ENCODE measurements at regions not wholly inside any gene's neighbourhood (a gene's known extent, or its start where the extent isn't known, plus 50 kb on each side); places are given as distances from the start of the nearest gene placed in this dataset.
"Not testable (repeated sequence)": the region's sequence is repeated elsewhere in the genome, so short reads cannot be mapped to it uniquely, and the experiment has no call there.

DNA sequence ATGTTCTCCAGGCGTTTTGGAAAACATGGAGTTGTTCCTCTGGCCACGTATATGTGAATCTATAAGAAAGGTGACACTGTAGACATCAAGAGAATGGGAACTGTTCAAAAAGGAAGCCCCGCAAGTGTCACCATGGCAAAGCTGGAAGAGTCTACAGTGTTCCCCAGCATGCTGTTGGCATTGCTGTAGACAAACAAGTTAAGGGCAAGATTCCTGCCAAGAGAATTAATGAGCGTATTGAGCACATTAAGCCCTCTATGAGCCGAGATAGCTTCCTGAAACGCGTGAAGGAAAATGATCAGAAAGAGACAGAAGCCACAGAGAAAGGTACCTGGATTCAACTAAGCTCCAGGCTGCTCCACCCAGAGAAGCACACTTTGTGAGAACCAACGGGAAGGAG lies 92.5 kb upstream of the EIF5 start:
- no peak overlapping the region for H2AFZ ChIP-seq (ENCODE audit: low read length)
- H3K4me3 ChIP-seq (ENCODE audit: low read length, poor library complexity, severe bottlenecking), result no peak overlapping the region
- H3K4me2 ChIP-seq (ENCODE audit: low read depth, low read length, poor library complexity, severe bottlenecking), result no peak overlapping the region
- TF ChIP-seq EZH2phosphoT487 (IDR thresholded peaks at IDR 0.05; ENCODE audit: borderline replicate concordance), result no peak
- TF ChIP-seq, protein P1, sequence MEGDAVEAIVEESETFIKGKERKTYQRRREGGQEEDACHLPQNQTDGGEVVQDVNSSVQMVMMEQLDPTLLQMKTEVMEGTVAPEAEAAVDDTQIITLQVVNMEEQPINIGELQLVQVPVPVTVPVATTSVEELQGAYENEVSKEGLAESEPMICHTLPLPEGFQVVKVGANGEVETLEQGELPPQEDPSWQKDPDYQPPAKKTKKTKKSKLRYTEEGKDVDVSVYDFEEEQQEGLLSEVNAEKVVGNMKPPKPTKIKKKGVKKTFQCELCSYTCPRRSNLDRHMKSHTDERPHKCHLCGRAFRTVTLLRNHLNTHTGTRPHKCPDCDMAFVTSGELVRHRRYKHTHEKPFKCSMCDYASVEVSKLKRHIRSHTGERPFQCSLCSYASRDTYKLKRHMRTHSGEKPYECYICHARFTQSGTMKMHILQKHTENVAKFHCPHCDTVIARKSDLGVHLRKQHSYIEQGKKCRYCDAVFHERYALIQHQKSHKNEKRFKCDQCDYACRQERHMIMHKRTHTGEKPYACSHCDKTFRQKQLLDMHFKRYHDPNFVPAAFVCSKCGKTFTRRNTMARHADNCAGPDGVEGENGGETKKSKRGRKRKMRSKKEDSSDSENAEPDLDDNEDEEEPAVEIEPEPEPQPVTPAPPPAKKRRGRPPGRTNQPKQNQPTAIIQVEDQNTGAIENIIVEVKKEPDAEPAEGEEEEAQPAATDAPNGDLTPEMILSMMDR (conservative IDR thresholded peaks at IDR 0.05; ENCODE audit: low read length), result no peak
- H3F3A ChIP-seq (ENCODE audit: low read depth), result no peaks in the 10 kb centered on the region
- H3K9me3 ChIP-seq (ENCODE audit: insufficient read depth, low read depth, low read length), result peaks cover 7% of the 10 kb centered on the region; the same call in 1 of the 2 replicates
- H3K4me1 ChIP-seq (ENCODE audit: insufficient read depth, low read length, poor library complexity, severe bottlenecking), result no peaks in the 10 kb centered on the region
- H3K9me2 ChIP-seq (replicated peaks; ENCODE audit: low read depth, low read length), result no peaks in the 10 kb centered on the region
- H3K9ac ChIP-seq (ENCODE audit: low read depth, low read length, poor library complexity, severe bottlenecking), result no peak overlapping the region
- H3K79me2 ChIP-seq (ENCODE audit: insufficient read depth, low read length), result no peaks in the 10 kb centered on the region
- no peaks in the 10 kb centered on the region for H3K27me3 ChIP-seq (ENCODE audit: insufficient read depth, low read length, poor library complexity, severe bottlenecking)
- no peaks in the 10 kb centered on the region for H4K20me1 ChIP-seq (ENCODE audit: insufficient read depth, low read length, poor library complexity, severe bottlenecking)
- H3K36me3 ChIP-seq (ENCODE audit: insufficient read depth, low read length), result no peaks in the 10 kb centered on the region

DNA sequence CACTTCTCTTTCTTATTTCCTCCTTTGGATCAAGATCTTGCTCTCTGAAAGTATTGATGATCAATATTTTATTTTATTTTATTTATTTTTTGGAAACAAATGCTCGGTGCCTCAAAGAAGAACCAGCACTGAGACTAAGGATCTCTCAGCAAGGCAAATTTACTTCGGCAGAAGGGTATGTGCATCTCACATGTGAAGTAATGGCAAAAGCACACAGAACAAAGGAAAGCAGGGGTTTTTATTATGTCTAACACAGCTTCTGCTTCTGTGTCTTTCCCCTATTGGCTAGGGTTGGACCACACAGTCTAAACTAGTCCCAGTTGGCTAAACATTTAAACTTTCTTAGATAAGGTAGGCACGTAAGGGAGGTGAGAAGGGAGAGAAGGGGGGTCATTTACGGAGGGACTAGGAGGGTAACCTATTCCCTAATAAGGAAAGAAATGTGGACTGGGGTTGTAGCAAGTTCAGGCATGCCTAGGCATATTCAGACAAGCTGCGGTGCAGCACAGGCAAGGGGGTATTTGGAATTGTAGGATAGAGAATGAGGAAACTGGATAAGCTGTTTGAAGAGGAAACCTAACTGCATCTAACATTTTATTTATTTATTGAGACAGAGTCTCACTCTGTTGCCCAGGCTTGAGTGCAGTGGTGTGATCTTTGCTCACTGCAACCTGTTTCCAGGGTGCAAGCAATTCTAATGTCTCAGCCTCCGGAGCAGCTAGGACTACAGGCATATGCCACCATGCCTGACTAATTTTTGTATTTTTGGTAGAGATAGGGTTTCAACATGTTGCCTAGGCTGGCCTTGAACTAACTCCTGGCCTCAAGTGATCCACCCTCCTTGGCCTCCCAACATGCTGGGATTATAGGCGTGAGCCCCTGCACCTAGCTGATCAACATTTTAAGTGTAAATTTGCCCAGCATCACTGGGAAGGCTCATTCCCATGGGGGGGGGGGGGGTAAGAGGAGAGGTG lies 90.0 kb upstream of the EIF5 start:
- no peak overlapping the region for H3K4me2 ChIP-seq (ENCODE audit: low read depth, low read length, poor library complexity, severe bottlenecking)
- H3K79me2 ChIP-seq (ENCODE audit: insufficient read depth, low read length), result no peaks in the 10 kb centered on the region
- TF ChIP-seq, protein P1 (conservative IDR thresholded peaks at IDR 0.05; ENCODE audit: low read length), result no peak
- TF ChIP-seq EZH2phosphoT487 (IDR thresholded peaks at IDR 0.05; ENCODE audit: borderline replicate concordance), result no peak
- H3K27me3 ChIP-seq (ENCODE audit: insufficient read depth, low read length, poor library complexity, severe bottlenecking), result no peaks in the 10 kb centered on the region
- H4K20me1 ChIP-seq (ENCODE audit: insufficient read depth, low read length, poor library complexity, severe bottlenecking), result no peaks in the 10 kb centered on the region
- no peaks in the 10 kb centered on the region for H3F3A ChIP-seq (ENCODE audit: low read depth)
- H3K9me2 ChIP-seq (replicated peaks; ENCODE audit: low read depth, low read length), result no peaks in the 10 kb centered on the region
- no peak overlapping the region for H2AFZ ChIP-seq (ENCODE audit: low read length)
- no peaks in the 10 kb centered on the region for H3K4me1 ChIP-seq (ENCODE audit: insufficient read depth, low read length, poor library complexity, severe bottlenecking)
- H3K36me3 ChIP-seq (ENCODE audit: insufficient read depth, low read length), result no peaks in the 10 kb centered on the region
- no peak overlapping the region for H3K9ac ChIP-seq (ENCODE audit: low read depth, low read length, poor library complexity, severe bottlenecking)
- peaks cover 7% of the 10 kb centered on the region; the same call in 1 of the 2 replicates for H3K9me3 ChIP-seq (ENCODE audit: insufficient read depth, low read depth, low read length)
- no peak overlapping the region for H3K4me3 ChIP-seq (ENCODE audit: low read length, poor library complexity, severe bottlenecking)

DNA sequence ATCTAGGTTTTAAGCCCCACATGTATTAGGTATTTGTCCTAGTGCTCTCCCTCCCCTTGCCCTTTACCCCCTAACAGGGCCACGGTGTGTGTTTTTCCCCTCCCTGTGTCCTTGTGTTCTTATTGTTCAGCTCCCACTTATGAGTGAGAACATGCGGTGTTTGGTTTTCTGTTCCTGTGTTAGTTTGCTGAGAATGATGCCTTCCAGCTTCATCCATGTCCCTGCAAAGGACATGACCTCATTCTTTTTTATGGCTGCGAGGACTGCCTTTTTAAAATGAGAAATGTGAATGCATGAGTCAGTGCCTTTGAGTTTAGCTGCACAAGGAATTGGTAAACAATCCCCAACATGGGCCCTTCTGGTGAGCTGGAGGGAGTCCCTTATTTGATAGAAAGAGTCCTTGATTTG lies 88.4 kb upstream of the EIF5 start:
- not testable (repeated sequence) for H2AFZ ChIP-seq (ENCODE audit: low read length); H3K4me3 ChIP-seq (ENCODE audit: low read length, poor library complexity, severe bottlenecking); H3K79me2 ChIP-seq (ENCODE audit: insufficient read depth, low read length); H3K4me2 ChIP-seq (ENCODE audit: low read depth, low read length, poor library complexity, severe bottlenecking); H3K36me3 ChIP-seq (ENCODE audit: insufficient read depth, low read length); H3K9me3 ChIP-seq (ENCODE audit: insufficient read depth, low read depth, low read length); H3K9me2 ChIP-seq (replicated peaks; ENCODE audit: low read depth, low read length); H4K20me1 ChIP-seq (ENCODE audit: insufficient read depth, low read length, poor library complexity, severe bottlenecking); H3K27me3 ChIP-seq (ENCODE audit: insufficient read depth, low read length, poor library complexity, severe bottlenecking); H3K9ac ChIP-seq (ENCODE audit: low read depth, low read length, poor library complexity, severe bottlenecking); H3K4me1 ChIP-seq (ENCODE audit: insufficient read depth, low read length, poor library complexity, severe bottlenecking); H3F3A ChIP-seq (ENCODE audit: low read depth)
